Common myeloid progenitor, CD34-positive (primary cell): ENCODE measurements at regions not wholly inside any gene's neighbourhood (a gene's known extent, or its start where the extent isn't known, plus 50 kb on each side); places are given as distances from the start of the nearest gene placed in this dataset.
A peak's percentile ranks its signal among the peaks of the same experiment; 100 is the strongest.

Experiments
- CTCF ChIA-PET: fragments of 350-600 bp; sonication (Branson Sonifier 250); formaldehyde crosslinking; loops from one replicate; lab custom pipeline; 2021; ENCODE audit warnings: antibody characterized with exemption; lab: Charles Lee
- POLR2A ChIA-PET: fragments of 350-600 bp; sonication (Branson Sonifier 250); formaldehyde crosslinking; loops from one replicate; lab custom pipeline; 2021; ENCODE audit warnings: antibody characterized with exemption; lab: Charles Lee
- DNase-seq, 3 donors: peaks; one replicate each; pipeline versions ENCODE4 v3.0.0 to v3.0.0-alpha.2; 2013
- H3K27ac ChIP-seq, 2 experiments: 1 replicate in 1 of 2; 2 replicates in 1 of 2; pipeline ENCODE4 v1.7.0; 2013; ENCODE audit warnings: inconsistent platforms in 2 of 2, low read length in 2 of 2, mild to moderate bottlenecking in 2 of 2, low read depth in 1 of 2, moderate library complexity in 1 of 2; ENCODE audit not compliant: severe bottlenecking in 2 of 2, insufficient read depth in 1 of 2, poor library complexity in 1 of 2
- H3K27me3 ChIP-seq, 5 experiments: replicated peaks in 2 of 5; 1 replicate in 3 of 5; 2 replicates in 2 of 5; pipeline versions ENCODE4 v1.6.1 to v1.7.0; 2013; ENCODE audit warnings: low read length in 4 of 5, mild to moderate bottlenecking in 2 of 5, moderate library complexity in 2 of 5, inconsistent platforms in 1 of 5; ENCODE audit not compliant: insufficient read depth in 5 of 5, control insufficient read depth in 4 of 5
- H3K36me3 ChIP-seq, 4 experiments: 1 replicate in 2 of 4; 2 replicates in 2 of 4; pipeline versions ENCODE4 v1.6.1 to v1.7.0; 2013; ENCODE audit warnings: low read length in 3 of 4, control low read depth in 1 of 4, mild to moderate bottlenecking in 1 of 4; ENCODE audit not compliant: control insufficient read depth in 4 of 4, insufficient read depth in 4 of 4
- H3K4me1 ChIP-seq, 4 experiments: 1 replicate in 3 of 4; 2 replicates in 1 of 4; pipeline versions ENCODE4 v1.6.1 to v1.7.1; 2013; ENCODE audit warnings: low read length in 3 of 4, mild to moderate bottlenecking in 3 of 4, control low read depth in 1 of 4, inconsistent platforms in 1 of 4, moderate library complexity in 1 of 4; ENCODE audit not compliant: control insufficient read depth in 4 of 4, insufficient read depth in 4 of 4; ENCODE audit errors: control extremely low read depth in 1 of 4
- H3K4me3 ChIP-seq, 7 experiments: 1 replicate in 4 of 7; 2 replicates in 3 of 7; pipeline versions ENCODE4 v1.5.1 to v1.7.0; 2013; ENCODE audit warnings: mild to moderate bottlenecking in 7 of 7, low read length in 6 of 7, moderate library complexity in 6 of 7, inconsistent platforms in 2 of 7, low read depth in 2 of 7, control low read depth in 1 of 7; ENCODE audit not compliant: insufficient read depth in 4 of 7, control insufficient read depth in 1 of 7; ENCODE audit errors: extremely low read depth in 1 of 7
- H3K9me3 ChIP-seq, 5 experiments: 1 replicate in 4 of 5; 2 replicates in 1 of 5; pipeline versions ENCODE4 v1.6.1 to v1.7.1; 2013; ENCODE audit warnings: low read length in 4 of 5, mild to moderate bottlenecking in 2 of 5, inconsistent platforms in 1 of 5, low read depth in 1 of 5, moderate library complexity in 1 of 5; ENCODE audit not compliant: control insufficient read depth in 4 of 5, insufficient read depth in 2 of 5; ENCODE audit errors: control extremely low read depth in 1 of 5
- WGBS: methylation state at CpG from one replicate; pipeline ENCODE4 v1.1.5; 2013; ENCODE audit not compliant: insufficient coverage; 5-methylcytosine and 5-hydroxymethylcytosine counted together

- H3K36me3 ChIP-seq, result no peaks in the 10 kb centered on the region
- H3K27ac ChIP-seq, result no peak overlapping the region
- ChIA-PET CTCF (no interaction called here), POLR2A (no interaction called here)
- 98% methylated on average over 9 of the region's 10 CpGs for WGBS
- no peaks in the 10 kb centered on the region for H3K4me1 ChIP-seq
- no peaks in the 10 kb centered on the region for H3K27me3 ChIP-seq
- no peak for DNase-seq
- no peaks in the 10 kb centered on the region for H3K9me3 ChIP-seq
- no peak overlapping the region for H3K4me3 ChIP-seq
Measured at GRCh38 chr2:82819951-82820350, 1639.1 kb downstream of the SUCLG1 start.

- POLR2A ChIA-PET, result no interaction called here
- peak in 1 of 3 donors; percentile 13 for DNase-seq
- H3K9me3 ChIP-seq, result no peaks in the 10 kb centered on the region
- peaks cover 0 to 14% (median 0%) of the 10 kb centered on the region in 4 experiments for H3K4me1 ChIP-seq
- CTCF ChIA-PET, result no interaction called here
- H3K27ac ChIP-seq, result no peak overlapping the region
- H3K36me3 ChIP-seq, result no peaks in the 10 kb centered on the region
- no peak overlapping the region for H3K4me3 ChIP-seq
- no peaks in the 10 kb centered on the region for H3K27me3 ChIP-seq
- no CpG with 5 or more reads among the region's 1 CpG for WGBS
Measured at GRCh38 chr2:82814146-82814545, 1644.9 kb downstream of the SUCLG1 start.

- H3K27me3 ChIP-seq, result no peaks in the 10 kb centered on the region
- no peak overlapping the region for H3K27ac ChIP-seq
- no peaks in the 10 kb centered on the region for H3K36me3 ChIP-seq
- peak in 2 of 3 donors; percentile 3 to 18 for DNase-seq
- H3K9me3 ChIP-seq, result peaks cover 0 to under 1% (median 0%) of the 10 kb centered on the region in 5 experiments
- CTCF ChIA-PET, result no interaction called here
- peaks cover 0 to 14% (median 0%) of the 10 kb centered on the region in 4 experiments for H3K4me1 ChIP-seq
- no CpG with 5 or more reads among the region's 1 CpG for WGBS
- H3K4me3 ChIP-seq, result peak overlapping the region in 1 of 7 experiments; percentile 39
- POLR2A ChIA-PET, result no interaction called here
Measured at GRCh38 chr2:82811946-82812345, 1647.1 kb downstream of the SUCLG1 start.

DNA sequence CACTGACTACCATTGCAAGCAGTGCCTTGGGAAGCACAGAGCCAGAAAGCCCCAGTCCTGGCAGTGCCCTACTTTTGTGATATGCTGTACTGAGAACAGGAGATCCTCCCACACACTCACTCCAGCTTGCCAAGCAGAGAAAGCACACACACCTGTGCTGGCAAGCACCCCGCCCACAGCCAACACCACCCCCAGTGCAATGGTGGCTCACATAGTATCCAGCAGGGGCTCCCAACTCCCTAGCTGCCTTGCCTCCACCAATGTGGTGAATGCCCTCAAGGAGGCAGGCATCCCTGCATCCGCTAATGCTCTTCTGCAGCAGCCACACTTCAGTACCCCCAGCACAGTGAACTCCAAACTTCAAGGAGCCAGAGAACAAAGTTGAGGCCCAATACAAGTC is 1655.8 kb downstream of the SUCLG1 start:
- no peak overlapping the region for H3K27ac ChIP-seq
- no peak for DNase-seq
- H3K36me3 ChIP-seq, result no peaks in the 10 kb centered on the region
- no peak overlapping the region for H3K4me3 ChIP-seq
- H3K9me3 ChIP-seq, result peaks cover 0 to 39% (median 10%) of the 10 kb centered on the region in 5 experiments
- no peaks in the 10 kb centered on the region for H3K27me3 ChIP-seq
- 100% methylated on average over 1 of the region's 2 CpGs for WGBS
- CTCF ChIA-PET, result no interaction called here
- POLR2A ChIA-PET, result no interaction called here
- no peaks in the 10 kb centered on the region for H3K4me1 ChIP-seq

GRCh38 chr2:82797469-82797868 is 1661.6 kb downstream of the SUCLG1 start:
- no peaks in the 10 kb centered on the region for H3K36me3 ChIP-seq
- H3K27ac ChIP-seq, result no peak overlapping the region
- peaks cover 0 to 4% (median 0%) of the 10 kb centered on the region in 5 experiments for H3K9me3 ChIP-seq
- no peaks in the 10 kb centered on the region for H3K4me1 ChIP-seq
- ChIA-PET POLR2A (no interaction called here), CTCF (no interaction called here)
- 100% methylated on average over 1 of the region's 3 CpGs for WGBS
- H3K4me3 ChIP-seq, result no peak overlapping the region
- no peak for DNase-seq
- no peaks in the 10 kb centered on the region for H3K27me3 ChIP-seq

GRCh38 chr2:82796132-82796531 is 1662.9 kb downstream of the SUCLG1 start:
- H3K27ac ChIP-seq, result no peak overlapping the region

GRCh38 chr2:82795446-82795845 is 1663.6 kb downstream of the SUCLG1 start:
- no CpG with 5 or more reads among the region's 3 CpGs for WGBS

More at GRCh38 chr2:82796132-82796531, 1662.9 kb downstream of the SUCLG1 start:
- no CpG with 5 or more reads among the region's 1 CpG for WGBS
- POLR2A ChIA-PET, result no interaction called here
- no peak for DNase-seq
- no peaks in the 10 kb centered on the region for H3K36me3 ChIP-seq
- no peaks in the 10 kb centered on the region for H3K27me3 ChIP-seq
- H3K4me1 ChIP-seq, result no peaks in the 10 kb centered on the region
- CTCF ChIA-PET, result no interaction called here
- H3K9me3 ChIP-seq, result peaks cover 0 to 4% (median 0%) of the 10 kb centered on the region in 5 experiments
- no peak overlapping the region for H3K4me3 ChIP-seq

More at GRCh38 chr2:82795446-82795845, 1663.6 kb downstream of the SUCLG1 start:
- Histone ChIP-seq H3K4me3 (no peak overlapping the region), H3K27ac (no peak overlapping the region), H3K9me3 (peaks cover 0 to 4% (median 0%) of the 10 kb centered on the region in 5 experiments), H3K4me1 (no peaks in the 10 kb centered on the region), H3K36me3 (no peaks in the 10 kb centered on the region), H3K27me3 (no peaks in the 10 kb centered on the region)
- peak in 1 of 3 donors; percentile 23 for DNase-seq
- ChIA-PET POLR2A (no interaction called here), CTCF (no interaction called here)
